ENCODE measurements at regions not wholly inside any gene's neighbourhood (a gene's known extent, or its start where the extent isn't known, plus 50 kb on each side); places are given as distances from the start of the nearest gene placed in this dataset.

DNA sequence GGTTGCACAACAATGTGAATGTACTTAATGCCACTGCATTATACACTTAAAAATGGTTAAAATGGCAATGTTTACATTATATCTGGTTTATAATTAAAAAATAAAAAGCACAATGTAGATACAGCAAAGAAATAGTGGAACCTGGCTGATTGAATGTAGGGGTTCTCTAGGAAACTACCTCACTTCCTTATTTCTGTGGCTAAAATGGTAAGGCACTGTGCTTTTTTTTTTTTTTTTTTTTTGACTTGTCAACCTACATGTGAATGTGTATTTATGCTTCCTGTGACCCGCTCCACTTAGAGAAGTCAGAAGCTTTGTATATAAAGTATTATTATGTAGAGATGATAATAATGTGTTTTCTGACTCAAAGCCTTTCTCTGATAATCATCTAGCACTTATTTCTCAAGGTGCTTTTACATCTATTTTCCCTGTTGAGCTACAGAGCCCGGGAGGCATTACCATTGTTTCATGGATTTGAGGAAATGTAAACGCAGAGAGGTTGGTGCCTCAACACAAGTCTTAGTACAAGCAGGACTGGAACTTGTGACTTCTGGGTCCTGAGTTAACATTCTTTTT lies 55.0 kb downstream of the SOX4 start:
- H3K27me3 ChIP-seq: no peaks in the 10 kb centered on the region
- H3K36me3 ChIP-seq: no peaks in the 10 kb centered on the region
- H3K4me3 ChIP-seq: no peak overlapping the region
- no peak for DNase-seq (ENCODE audit: low spot score in 2 of 2)
- no peaks in the 10 kb centered on the region for H3K9me3 ChIP-seq
- H3K27ac ChIP-seq: no peak overlapping the region
- TF ChIP-seq POLR2A (IDR thresholded peaks at IDR 0.05) (no peak), EP300 (IDR thresholded peaks at IDR 0.05) (no peak)
- TF ChIP-seq, protein P1, sequence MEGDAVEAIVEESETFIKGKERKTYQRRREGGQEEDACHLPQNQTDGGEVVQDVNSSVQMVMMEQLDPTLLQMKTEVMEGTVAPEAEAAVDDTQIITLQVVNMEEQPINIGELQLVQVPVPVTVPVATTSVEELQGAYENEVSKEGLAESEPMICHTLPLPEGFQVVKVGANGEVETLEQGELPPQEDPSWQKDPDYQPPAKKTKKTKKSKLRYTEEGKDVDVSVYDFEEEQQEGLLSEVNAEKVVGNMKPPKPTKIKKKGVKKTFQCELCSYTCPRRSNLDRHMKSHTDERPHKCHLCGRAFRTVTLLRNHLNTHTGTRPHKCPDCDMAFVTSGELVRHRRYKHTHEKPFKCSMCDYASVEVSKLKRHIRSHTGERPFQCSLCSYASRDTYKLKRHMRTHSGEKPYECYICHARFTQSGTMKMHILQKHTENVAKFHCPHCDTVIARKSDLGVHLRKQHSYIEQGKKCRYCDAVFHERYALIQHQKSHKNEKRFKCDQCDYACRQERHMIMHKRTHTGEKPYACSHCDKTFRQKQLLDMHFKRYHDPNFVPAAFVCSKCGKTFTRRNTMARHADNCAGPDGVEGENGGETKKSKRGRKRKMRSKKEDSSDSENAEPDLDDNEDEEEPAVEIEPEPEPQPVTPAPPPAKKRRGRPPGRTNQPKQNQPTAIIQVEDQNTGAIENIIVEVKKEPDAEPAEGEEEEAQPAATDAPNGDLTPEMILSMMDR (IDR thresholded peaks at IDR 0.05): no peak
- WGBS, 2 donors: 64 to 66% methylated on average over 3 of the region's 3 CpGs
- H3K4me1 ChIP-seq: no peaks in the 10 kb centered on the region

DNA sequence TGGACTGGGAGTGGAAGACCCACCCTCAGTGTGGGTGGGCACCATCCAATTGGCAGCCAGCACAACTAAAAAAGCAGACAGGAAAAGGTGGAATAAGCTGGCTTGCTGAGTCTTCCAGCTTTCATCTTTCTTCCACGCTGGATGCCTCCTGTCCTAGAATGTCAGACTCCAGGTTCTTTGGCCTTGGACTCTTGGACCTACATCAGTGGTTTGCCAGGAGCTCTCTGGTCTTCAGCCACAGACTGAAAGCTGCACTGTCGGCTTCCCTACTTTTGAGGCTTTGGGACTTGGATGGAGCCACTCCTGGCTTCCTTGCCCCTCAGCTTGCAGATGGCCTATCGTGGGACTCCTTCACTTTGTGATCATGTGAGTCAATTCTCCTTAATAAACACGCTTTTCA lies 59.8 kb downstream of the SOX4 start:
- 68 to 84% methylated on average over 4 of the region's 4 CpGs for WGBS, 2 donors
- Histone ChIP-seq H3K27ac (no peak overlapping the region), H3K36me3 (no peaks in the 10 kb centered on the region), H3K4me3 (no peak overlapping the region), H3K27me3 (no peaks in the 10 kb centered on the region), H3K4me1 (no peaks in the 10 kb centered on the region), H3K9me3 (no peaks in the 10 kb centered on the region)
- no peak for DNase-seq (ENCODE audit: low spot score in 2 of 2)
- no peak for TF ChIP-seq EP300 (IDR thresholded peaks at IDR 0.05)
- no peak for TF ChIP-seq POLR2A (IDR thresholded peaks at IDR 0.05)
- TF ChIP-seq, protein P1 (IDR thresholded peaks at IDR 0.05): no peak

- no peak overlapping the region for H3K27ac ChIP-seq
- H3K4me3 ChIP-seq: no peak overlapping the region
- H3K4me1 ChIP-seq: no peaks in the 10 kb centered on the region
- H3K27me3 ChIP-seq: no peaks in the 10 kb centered on the region
- no peak for DNase-seq (ENCODE audit: low spot score in 2 of 2)
- TF ChIP-seq, protein P1 (IDR thresholded peaks at IDR 0.05): no peak
- TF ChIP-seq EP300 (IDR thresholded peaks at IDR 0.05): no peak
- no peak for TF ChIP-seq POLR2A (IDR thresholded peaks at IDR 0.05)
- no peaks in the 10 kb centered on the region for H3K9me3 ChIP-seq
- 77 to 79% methylated on average over 7 of the region's 7 CpGs for whole genome bisulfite sequencing, 2 donors
- no peaks in the 10 kb centered on the region for H3K36me3 ChIP-seq
These were observed 60.4 kb downstream of the SOX4 start for GRCh38 chr6:21653905-21654304.

DNA sequence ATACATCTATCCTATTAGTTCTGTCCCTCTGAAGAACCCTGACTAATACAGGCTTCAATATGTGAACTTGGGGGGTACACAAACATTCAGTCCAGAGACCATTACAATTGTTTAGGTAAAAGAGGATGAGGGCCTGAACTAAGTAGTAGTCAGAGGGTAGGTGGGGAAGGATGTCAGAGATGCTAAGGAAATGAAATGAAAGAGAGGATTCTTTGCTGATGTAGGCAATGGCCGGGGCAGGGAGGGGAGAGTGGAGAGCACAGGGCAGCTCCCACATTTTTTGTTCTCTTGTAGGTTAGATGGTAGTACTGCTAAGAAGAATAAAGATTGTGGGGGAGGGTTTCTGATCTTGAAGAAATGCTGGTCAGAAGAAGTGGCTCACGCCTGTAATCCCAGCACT lies 60.8 kb downstream of the SOX4 start:
- TF ChIP-seq, protein P1 (IDR thresholded peaks at IDR 0.05): no peak
- no peak for TF ChIP-seq EP300 (IDR thresholded peaks at IDR 0.05)
- TF ChIP-seq POLR2A (IDR thresholded peaks at IDR 0.05): no peak
- Histone ChIP-seq H3K27ac (no peak overlapping the region), H3K27me3 (no peaks in the 10 kb centered on the region), H3K4me1 (no peaks in the 10 kb centered on the region), H3K9me3 (no peaks in the 10 kb centered on the region), H3K4me3 (no peak overlapping the region), H3K36me3 (no peaks in the 10 kb centered on the region)
- no peak for DNase-seq (ENCODE audit: low spot score in 2 of 2)
- 93% methylated on average over 2 of the region's 2 CpGs for WGBS, 2 donors

DNA sequence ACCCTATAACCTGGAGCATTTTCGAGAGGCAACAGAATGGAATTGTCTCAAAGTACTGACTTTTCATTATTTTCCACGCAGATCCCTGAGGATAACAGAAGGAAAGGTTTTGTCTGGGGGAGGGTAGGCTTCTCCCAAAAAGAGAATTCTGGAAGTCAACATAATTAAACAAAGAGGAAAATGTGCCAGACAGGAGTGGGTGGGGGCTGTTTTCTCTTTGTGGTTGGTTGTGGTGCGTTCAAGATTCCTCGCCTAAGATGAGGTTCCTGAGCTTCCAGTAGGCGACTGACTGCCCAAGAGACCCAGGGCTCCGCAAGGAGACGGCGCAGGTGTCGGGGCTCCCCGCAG lies 70.4 kb downstream of the SOX4 start:
- H3K9me3 ChIP-seq: no peaks in the 10 kb centered on the region
- TF ChIP-seq EP300 (IDR thresholded peaks at IDR 0.05) (no peak), POLR2A (IDR thresholded peaks at IDR 0.05) (no peak)
- TF ChIP-seq, protein P1 (IDR thresholded peaks at IDR 0.05): no peak
- peak overlapping the region; percentile 39 to 68 (median 48) for H3K4me3 ChIP-seq
- WGBS, 2 donors: 27 to 40% methylated on average over 10 of the region's 10 CpGs
- DNase-seq (ENCODE audit: low spot score in 2 of 2): no peak
- H3K27ac ChIP-seq: peak overlapping the region in 2 of 4 donors; percentile 20 to 76
- peaks cover 0 to 29% of the 10 kb centered on the region in 2 donors for H3K27me3 ChIP-seq
- H3K36me3 ChIP-seq: no peaks in the 10 kb centered on the region
- H3K4me1 ChIP-seq: peaks cover 0 to 34% (median 2%) of the 10 kb centered on the region in 4 donors
